Activated CD8-positive, alpha-beta T cell treated with anti-CD3 and anti-CD28 coated beads, Interleukin-2, amount 10 ng/mL, durations not matched to agents 7 days and 5 days (primary cell): ENCODE measurements at regions not wholly inside any gene's neighbourhood (a gene's known extent, or its start where the extent isn't known, plus 50 kb on each side); places are given as distances from the start of the nearest gene placed in this dataset.
"Not testable (repeated sequence)": the region's sequence is repeated elsewhere in the genome, so short reads cannot be mapped to it uniquely, and the experiment has no call there.

Experiments used
- ATAC-seq: fragments of 150-1000 bp; cut with Tn5 transposase; one replicate; pipeline ENCODE4 v1.10.0; 2021; ENCODE audit warnings: moderate library complexity
- CTCF ChIA-PET: fragments of 350-600 bp; sonication (Branson Sonifier 250); formaldehyde crosslinking; loops from one replicate; lab custom pipeline; 2021; ENCODE audit warnings: antibody characterized with exemption; lab: Charles Lee
- POLR2A ChIA-PET: fragments of 350-600 bp; sonication (Branson Sonifier 250); formaldehyde crosslinking; loops from one replicate; lab custom pipeline; 2021; ENCODE audit warnings: antibody characterized with exemption; lab: Charles Lee
- DNase-seq: peaks from one replicate; pipeline ENCODE4 v3.0.0-alpha.2; 2020
- H3K27ac Mint-ChIP-seq: one replicate; pipeline ENCODE4 v1.8.0; 2021; ENCODE audit warnings: mild to moderate bottlenecking, mixed read lengths
- H3K27me3 Mint-ChIP-seq: one replicate; pipeline ENCODE4 v1.8.0; 2021; ENCODE audit warnings: low read depth, mixed read lengths
- H3K36me3 Mint-ChIP-seq: one replicate; pipeline ENCODE4 v1.8.0; 2021; ENCODE audit warnings: low read depth, mixed read lengths
- H3K4me1 Mint-ChIP-seq: one replicate; pipeline ENCODE4 v1.8.0; 2021; ENCODE audit warnings: low read depth, mixed read lengths
- H3K4me3 Mint-ChIP-seq: one replicate; pipeline ENCODE4 v1.8.0; 2021; ENCODE audit warnings: mild to moderate bottlenecking, mixed read lengths
- H3K9me3 Mint-ChIP-seq: one replicate; pipeline ENCODE4 v1.8.0; 2022; ENCODE audit warnings: mixed read lengths; ENCODE audit not compliant: insufficient read depth

- H3K4me1 Mint-ChIP-seq: peaks cover 15% of the 10 kb centered on the region
- CTCF ChIA-PET: no interaction called here
- H3K36me3 Mint-ChIP-seq: peaks cover 2% of the 10 kb centered on the region
- no peak overlapping the region for H3K27ac Mint-ChIP-seq
- POLR2A ChIA-PET: interaction anchor here (0.9 kb wide), 1 partner anchor 101 kb away, joined by 3 read pairs; no protein-coding TSS in a partner anchor
- H3K9me3 Mint-ChIP-seq: no peaks in the 10 kb centered on the region
- H3K27me3 Mint-ChIP-seq: peaks cover 2% of the 10 kb centered on the region
- no peak for ATAC-seq
- H3K4me3 Mint-ChIP-seq: no peak overlapping the region
- no peak for DNase-seq
These were observed 119.7 kb downstream of the DTL start for GRCh38 chr1:212155219-212155618.

GRCh38 chr1:212157252-212157651, 121.7 kb downstream of the DTL start:
- no peaks in the 10 kb centered on the region for H3K9me3 Mint-ChIP-seq
- no peak overlapping the region for H3K27ac Mint-ChIP-seq
- POLR2A ChIA-PET: no interaction called here
- ATAC-seq (no peak), DNase-seq (no peak)
- peaks cover 2% of the 10 kb centered on the region for H3K27me3 Mint-ChIP-seq
- no peak overlapping the region for H3K4me3 Mint-ChIP-seq
- H3K4me1 Mint-ChIP-seq: peaks cover 31% of the 10 kb centered on the region
- CTCF ChIA-PET: interaction anchor here (0.7 kb wide), 1 partner anchor 122 kb away, joined by 3 read pairs; the partner anchor contains the start of genes DTL and INTS7
- peaks cover 2% of the 10 kb centered on the region for H3K36me3 Mint-ChIP-seq

GRCh38 chr1:212158912-212159796, 123.6 kb downstream of the DTL start:
- Mint-ChIP-seq H3K4me3 (no peak overlapping the region), H3K9me3 (no peaks in the 10 kb centered on the region), H3K4me1 (peaks cover 32% of the 10 kb centered on the region), H3K27ac (peak overlapping the region; percentile 48), H3K36me3 (no peaks in the 10 kb centered on the region), H3K27me3 (no peaks in the 10 kb centered on the region)
- ChIA-PET POLR2A (no interaction called here), CTCF (interaction anchor here (0.7 to 1.4 kb wide), 8 partner anchors 27 to 209 kb away, joined by 3 to 5 read pairs (median 3); no protein-coding TSS in a partner anchor)
- peak; percentile 37 for ATAC-seq
- peak; percentile 23 for DNase-seq

- DNase-seq: no peak
- H3K36me3 Mint-ChIP-seq: no peaks in the 10 kb centered on the region
- ATAC-seq: peak; percentile 29
- no peak overlapping the region for H3K4me3 Mint-ChIP-seq
- H3K4me1 Mint-ChIP-seq: peaks cover 32% of the 10 kb centered on the region
- no peak overlapping the region for H3K27ac Mint-ChIP-seq
- no peaks in the 10 kb centered on the region for H3K9me3 Mint-ChIP-seq
- H3K27me3 Mint-ChIP-seq: no peaks in the 10 kb centered on the region
- CTCF ChIA-PET: interaction anchor here (0.9 to 2.1 kb wide), 2 partner anchors 9 to 90 kb away, joined by 3 to 9 read pairs; no protein-coding TSS in a partner anchor
- POLR2A ChIA-PET: interaction anchor here (1.4 kb wide), 1 partner anchor 123 kb away, joined by 4 read pairs; no protein-coding TSS in a partner anchor
These were observed 123.9 kb upstream of the PPP2R5A start for GRCh38 chr1:212161231-212161781.

- ChIA-PET POLR2A (interaction anchor here (0.6 to 1.4 kb wide), 2 partner anchors 122 to 293 kb away, joined by 3 to 4 read pairs; no protein-coding TSS in a partner anchor), CTCF (interaction anchor here (0.7 to 2.1 kb wide), 3 partner anchors 11 to 464 kb away, joined by 3 to 9 read pairs (median 4); no protein-coding TSS in a partner anchor)
- Mint-ChIP-seq H3K4me1 (peaks cover 32% of the 10 kb centered on the region), H3K4me3 (peak overlapping the region; percentile 8), H3K27me3 (no peaks in the 10 kb centered on the region), H3K9me3 (no peaks in the 10 kb centered on the region), H3K36me3 (no peaks in the 10 kb centered on the region), H3K27ac (peak overlapping the region; percentile 67)
- DNase-seq (peak; percentile 35), ATAC-seq (no peak)
These were observed 122.6 kb upstream of the PPP2R5A start for GRCh38 chr1:212162635-212163034.

GRCh38 chr1:212164095-212164872, 120.9 kb upstream of the PPP2R5A start:
- ChIA-PET CTCF (no interaction called here), POLR2A (no interaction called here)
- no peaks in the 10 kb centered on the region for H3K9me3 Mint-ChIP-seq
- H3K36me3 Mint-ChIP-seq: no peaks in the 10 kb centered on the region
- H3K27ac Mint-ChIP-seq: no peak overlapping the region
- DNase-seq (no peak), ATAC-seq (no peak)
- H3K4me1 Mint-ChIP-seq: peaks cover 26% of the 10 kb centered on the region
- no peak overlapping the region for H3K4me3 Mint-ChIP-seq
- H3K27me3 Mint-ChIP-seq: no peaks in the 10 kb centered on the region

- no peaks in the 10 kb centered on the region for H3K27me3 Mint-ChIP-seq
- H3K36me3 Mint-ChIP-seq: no peaks in the 10 kb centered on the region
- H3K4me1 Mint-ChIP-seq: peaks cover 16% of the 10 kb centered on the region
- ChIA-PET CTCF (interaction anchor here (1.5 kb wide), 1 partner anchor 125 kb away, joined by 3 read pairs; no protein-coding TSS in a partner anchor), POLR2A (no interaction called here)
- H3K27ac Mint-ChIP-seq: no peak overlapping the region
- DNase-seq: no peak
- no peak for ATAC-seq
- no peak overlapping the region for H3K4me3 Mint-ChIP-seq
- H3K9me3 Mint-ChIP-seq: no peaks in the 10 kb centered on the region
These were observed 119.0 kb upstream of the PPP2R5A start for GRCh38 chr1:212166244-212166643.

GRCh38 chr1:212166644-212167043, 118.6 kb upstream of the PPP2R5A start:
- H3K27ac Mint-ChIP-seq: no peak overlapping the region
- no peaks in the 10 kb centered on the region for H3K27me3 Mint-ChIP-seq
- peaks cover 12% of the 10 kb centered on the region for H3K4me1 Mint-ChIP-seq
- CTCF ChIA-PET: interaction anchor here (1.5 kb wide), 1 partner anchor 125 kb away, joined by 3 read pairs; no protein-coding TSS in a partner anchor
- H3K9me3 Mint-ChIP-seq: no peaks in the 10 kb centered on the region
- ATAC-seq (no peak), DNase-seq (no peak)
- H3K4me3 Mint-ChIP-seq: no peak overlapping the region
- POLR2A ChIA-PET: no interaction called here
- H3K36me3 Mint-ChIP-seq: no peaks in the 10 kb centered on the region

- ChIA-PET CTCF (interaction anchor here (1.5 kb wide), 1 partner anchor 124 kb away, joined by 3 read pairs; no protein-coding TSS in a partner anchor), POLR2A (no interaction called here)
- no peak for ATAC-seq
These were observed 118.1 kb upstream of the PPP2R5A start for GRCh38 chr1:212167098-212167497.

GRCh38 chr1:212173567-212173966, 111.6 kb upstream of the PPP2R5A start:
- no peaks in the 10 kb centered on the region for H3K36me3 Mint-ChIP-seq
- ATAC-seq (no peak), DNase-seq (no peak)
- H3K27ac Mint-ChIP-seq: no peak overlapping the region
- H3K27me3 Mint-ChIP-seq: no peaks in the 10 kb centered on the region
- ChIA-PET POLR2A (no interaction called here), CTCF (no interaction called here)
- no peaks in the 10 kb centered on the region for H3K9me3 Mint-ChIP-seq
- H3K4me1 Mint-ChIP-seq: peaks cover 8% of the 10 kb centered on the region
- H3K4me3 Mint-ChIP-seq: no peak overlapping the region

More at GRCh38 chr1:212167098-212167497, 118.1 kb upstream of the PPP2R5A start:
- Mint-ChIP-seq H3K27ac (no peak overlapping the region), H3K27me3 (no peaks in the 10 kb centered on the region), H3K4me1 (peaks cover 8% of the 10 kb centered on the region), H3K9me3 (no peaks in the 10 kb centered on the region), H3K4me3 (no peak overlapping the region), H3K36me3 (no peaks in the 10 kb centered on the region)
- DNase-seq: no peak

GRCh38 chr1:212174295-212174694, 110.9 kb upstream of the PPP2R5A start:
- peaks cover 14% of the 10 kb centered on the region for H3K4me1 Mint-ChIP-seq
- ATAC-seq, CTCF ChIA-PET, H3K9me3 Mint-ChIP-seq, H3K4me3 Mint-ChIP-seq, DNase-seq, H3K27ac Mint-ChIP-seq, POLR2A ChIA-PET, H3K36me3 Mint-ChIP-seq, H3K27me3 Mint-ChIP-seq: not testable (repeated sequence)
